ENCODE measurements at regions not wholly inside any gene's neighbourhood (a gene's known extent, or its start where the extent isn't known, plus 50 kb on each side); places are given as distances from the start of the nearest gene placed in this dataset.
"Not testable (repeated sequence)": the region's sequence is repeated elsewhere in the genome, so short reads cannot be mapped to it uniquely, and the experiment has no call there.

DNA sequence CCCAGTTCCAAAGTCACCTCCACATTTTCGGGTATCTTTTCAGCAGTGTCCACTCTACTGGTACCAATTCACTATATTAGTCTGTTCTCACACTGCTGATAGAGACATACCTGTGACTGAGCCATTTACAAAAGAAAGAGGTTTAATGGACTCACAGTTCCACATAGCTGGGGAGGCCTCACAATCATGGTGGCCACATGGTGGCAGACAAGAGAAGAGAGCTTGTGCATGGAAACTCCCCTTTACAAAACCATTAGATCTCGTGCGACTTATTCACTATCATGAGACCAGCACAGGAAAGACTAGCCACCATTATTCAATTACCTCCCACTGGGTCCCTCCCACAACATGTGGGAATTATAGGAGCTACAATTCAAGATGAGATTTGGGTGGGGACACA, 335.7 kb upstream of the SLC7A11 start:
- not testable (repeated sequence) for DNase-seq (ENCODE audit: low read depth in 2 of 3, low spot score in 1 of 3)

DNA sequence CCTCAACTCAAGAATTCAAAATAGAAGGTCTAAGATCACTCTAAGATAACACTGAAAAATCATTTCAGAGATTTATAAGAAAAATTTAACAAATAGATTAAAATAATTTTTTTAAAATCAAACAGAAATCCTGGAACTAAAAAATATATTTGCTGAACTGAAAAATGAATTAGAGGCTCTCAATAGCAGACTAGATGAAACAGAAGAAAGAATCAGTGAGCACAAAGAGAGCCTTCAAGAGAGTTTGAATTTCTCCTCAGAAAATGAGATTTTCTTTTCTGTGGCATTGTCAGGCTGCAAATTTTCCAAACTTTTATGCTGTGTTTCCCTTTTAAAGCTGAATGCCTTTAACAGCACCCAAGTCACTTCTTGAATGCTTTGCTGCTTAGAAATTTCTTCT, 335.0 kb upstream of the SLC7A11 start:
- no peak for DNase-seq (ENCODE audit: low read depth in 2 of 3, low spot score in 1 of 3)

DNA sequence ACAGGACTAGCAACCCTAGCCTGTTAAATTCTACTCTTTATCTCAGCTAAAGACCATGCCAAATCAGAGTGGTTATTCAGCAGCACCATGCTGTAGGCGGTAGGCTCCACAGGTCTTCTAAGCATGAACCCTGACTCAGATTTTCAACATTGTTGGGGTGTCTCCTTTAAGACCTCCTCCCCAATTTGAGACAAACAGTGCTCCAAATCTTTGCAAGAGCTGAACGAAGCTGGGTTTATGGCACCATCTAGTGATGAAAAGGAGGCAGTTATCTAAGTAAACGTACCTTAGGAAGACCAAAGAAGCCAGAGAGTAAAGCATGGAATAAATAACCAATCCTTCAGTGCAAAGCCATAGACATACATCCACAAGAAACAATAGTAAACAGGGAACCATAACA, 334.5 kb upstream of the SLC7A11 start:
- DNase-seq (ENCODE audit: low read depth in 2 of 3, low spot score in 1 of 3), result no peak

DNA sequence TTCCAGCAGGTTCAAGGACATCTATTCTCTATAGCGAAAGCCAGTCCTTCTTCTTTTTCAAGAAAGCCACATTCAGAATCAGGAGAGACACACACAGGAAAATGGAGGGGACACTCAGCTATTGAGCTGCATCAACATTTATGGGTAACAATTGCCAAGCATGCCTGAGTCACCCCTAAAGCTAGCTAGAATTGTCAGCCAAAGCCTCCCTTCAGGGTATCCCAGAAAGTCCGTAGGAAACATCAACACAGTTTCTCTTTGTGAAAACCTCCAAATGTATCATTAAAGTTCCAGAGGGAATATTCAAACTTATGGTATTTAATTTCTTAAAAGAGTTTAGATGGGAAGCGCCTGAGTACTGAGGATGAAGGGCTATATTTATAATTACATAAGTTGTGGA, 331.1 kb upstream of the SLC7A11 start:
- DNase-seq (ENCODE audit: low read depth in 2 of 3, low spot score in 1 of 3), result no peak

DNA sequence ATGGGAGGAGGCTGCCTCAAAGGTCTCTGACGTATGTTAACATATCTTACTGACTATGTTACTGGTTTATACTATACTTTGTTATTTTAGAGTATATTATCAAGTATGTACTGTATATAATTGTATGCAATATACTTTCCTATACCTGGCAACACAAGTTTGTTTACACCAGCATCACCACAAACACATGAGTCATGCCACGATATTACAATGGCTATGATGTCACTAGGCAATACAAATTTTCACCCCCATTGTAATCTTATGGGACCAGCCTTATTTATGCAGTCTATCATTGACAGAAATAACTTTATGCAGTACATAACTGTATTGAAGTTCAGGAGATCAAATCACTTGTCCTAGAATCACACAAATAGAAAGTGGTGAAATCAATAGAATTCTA, 329.9 kb upstream of the SLC7A11 start:
- DNase-seq (ENCODE audit: low read depth in 2 of 3, low spot score in 1 of 3), result no peak

DNA sequence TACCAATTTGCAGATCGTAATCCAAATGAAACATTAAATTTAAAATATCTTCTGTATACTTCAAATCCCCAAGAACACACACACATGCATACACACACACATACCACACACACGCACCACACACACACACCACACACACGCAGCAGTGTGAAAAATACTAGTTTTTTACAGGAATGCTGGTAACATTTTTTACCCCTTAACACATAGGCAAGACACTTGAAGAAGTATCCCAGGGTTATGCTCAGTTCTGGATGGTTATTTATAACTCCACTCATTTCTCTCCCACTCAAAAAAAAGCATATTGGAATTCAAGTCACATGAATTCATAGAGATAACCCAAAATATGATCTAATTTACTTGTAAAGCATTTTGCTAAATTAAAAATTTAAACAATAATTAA, 325.5 kb upstream of the SLC7A11 start:
- DNase-seq (ENCODE audit: low read depth in 2 of 3, low spot score in 1 of 3), result no peak

DNA sequence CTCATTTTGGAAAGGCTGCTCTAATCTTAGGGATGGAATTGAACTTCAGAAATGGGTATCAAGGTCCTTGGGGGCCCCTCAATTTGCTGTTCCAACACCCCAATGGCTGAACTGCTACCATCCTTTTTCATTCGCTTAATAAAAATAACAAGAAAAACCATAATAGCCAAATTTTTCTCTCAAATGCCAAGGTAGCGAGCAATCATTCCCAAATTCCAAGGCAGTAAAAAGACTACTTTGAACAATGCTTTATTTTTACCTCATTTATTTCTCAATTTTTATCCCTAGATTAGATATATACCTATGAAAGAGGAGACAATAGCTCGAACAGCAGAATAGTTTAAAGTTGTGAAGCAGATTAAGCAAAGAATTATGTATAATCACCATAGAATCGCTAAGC, 323.4 kb upstream of the SLC7A11 start:
- no peak for DNase-seq (ENCODE audit: low read depth in 2 of 3, low spot score in 1 of 3)

DNA sequence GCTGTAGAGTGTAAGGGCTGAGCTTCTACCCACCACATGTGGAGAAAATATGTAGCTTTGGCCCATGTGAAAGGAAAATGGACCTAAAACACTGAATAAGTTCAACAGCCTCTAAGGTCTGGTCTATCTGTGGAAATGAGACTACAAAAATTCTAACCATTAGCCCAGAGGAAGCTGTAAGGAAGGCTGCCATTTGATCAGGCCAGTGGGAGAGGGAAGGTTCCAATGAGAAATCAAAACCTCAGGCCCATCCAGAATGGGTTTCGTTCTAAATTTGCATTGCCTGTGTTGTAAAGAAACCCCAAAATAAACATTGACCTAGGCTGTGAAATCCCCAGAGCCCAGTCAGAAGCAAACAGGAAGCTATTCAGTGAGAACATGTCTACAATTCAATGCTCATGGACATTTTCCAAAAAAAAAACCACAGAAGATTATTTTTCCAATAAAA, 320.4 kb upstream of the SLC7A11 start:
- DNase-seq (ENCODE audit: low read depth in 2 of 3, low spot score in 1 of 3), result no peak

DNA sequence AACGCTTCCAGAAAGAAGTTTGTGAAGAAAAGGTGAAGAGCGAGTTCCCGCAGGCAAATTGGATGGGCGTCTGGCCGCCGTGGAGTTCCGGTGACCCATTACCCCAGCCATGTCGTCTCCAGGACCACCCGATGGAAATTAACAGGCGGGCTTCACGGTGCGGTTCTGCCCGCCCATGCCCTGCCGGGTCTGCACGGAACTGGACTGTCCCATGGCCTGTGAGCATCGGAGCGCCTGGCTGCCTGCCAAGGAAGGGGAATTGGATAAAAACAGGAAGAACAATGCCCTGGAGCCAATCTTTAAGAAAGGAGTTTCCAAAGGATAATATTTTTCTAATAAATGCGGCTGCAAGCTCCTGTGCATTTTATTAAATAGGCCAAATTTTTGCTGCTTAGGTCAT, 319.8 kb upstream of the SLC7A11 start:
- DNase-seq (ENCODE audit: low read depth in 2 of 3, low spot score in 1 of 3), result no peak

DNA sequence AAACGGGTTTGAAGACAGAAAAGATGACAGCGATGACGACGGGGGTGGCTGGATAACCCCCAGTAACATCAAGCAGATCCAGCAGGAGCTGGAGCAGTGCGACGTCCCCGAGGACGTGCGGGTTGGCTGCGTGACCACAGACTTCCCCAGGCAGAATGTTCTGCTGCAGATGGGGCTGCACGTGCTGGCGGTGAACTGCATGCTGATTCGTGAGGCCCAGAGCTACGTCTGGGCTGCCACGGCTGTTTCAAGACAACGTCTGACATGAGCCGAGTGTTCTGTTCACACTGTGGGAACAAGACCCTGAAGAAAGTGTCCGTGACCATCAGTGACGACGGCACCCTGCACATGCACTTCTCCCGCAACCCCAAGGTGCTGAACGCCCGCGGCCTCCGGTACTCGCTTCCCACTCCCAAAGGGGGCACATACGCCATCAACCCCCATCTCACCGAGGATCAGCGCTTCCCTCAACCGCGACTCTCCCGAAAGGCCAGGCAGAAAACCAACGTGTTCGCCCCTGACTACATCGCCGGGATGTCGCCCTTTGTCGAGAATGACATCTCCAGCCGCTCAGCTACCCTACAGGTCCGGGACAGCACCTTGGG, 319.2 kb upstream of the SLC7A11 start:
- no peak for DNase-seq (ENCODE audit: low read depth in 2 of 3, low spot score in 1 of 3)

DNA sequence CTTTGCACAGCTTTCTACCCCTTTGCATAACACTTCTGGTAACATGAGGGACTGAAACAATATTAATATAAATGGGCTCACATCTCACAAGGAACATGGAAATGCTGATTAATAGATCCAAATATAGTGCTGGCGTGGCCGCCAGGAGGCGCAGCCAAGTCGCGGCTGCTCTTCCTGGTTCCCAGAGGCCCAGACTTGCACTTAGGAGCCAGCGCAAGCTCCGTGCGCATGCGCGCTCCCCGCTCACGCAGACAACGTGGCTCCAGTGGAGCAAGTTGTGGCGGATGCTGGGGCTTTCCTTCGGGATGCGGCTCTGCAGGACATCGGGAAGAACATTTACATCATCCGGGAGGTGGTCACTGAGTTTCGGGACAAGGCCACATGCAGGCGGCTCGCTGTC, 318.3 kb upstream of the SLC7A11 start:
- DNase-seq (ENCODE audit: low read depth in 2 of 3, low spot score in 1 of 3), result no peak

DNA sequence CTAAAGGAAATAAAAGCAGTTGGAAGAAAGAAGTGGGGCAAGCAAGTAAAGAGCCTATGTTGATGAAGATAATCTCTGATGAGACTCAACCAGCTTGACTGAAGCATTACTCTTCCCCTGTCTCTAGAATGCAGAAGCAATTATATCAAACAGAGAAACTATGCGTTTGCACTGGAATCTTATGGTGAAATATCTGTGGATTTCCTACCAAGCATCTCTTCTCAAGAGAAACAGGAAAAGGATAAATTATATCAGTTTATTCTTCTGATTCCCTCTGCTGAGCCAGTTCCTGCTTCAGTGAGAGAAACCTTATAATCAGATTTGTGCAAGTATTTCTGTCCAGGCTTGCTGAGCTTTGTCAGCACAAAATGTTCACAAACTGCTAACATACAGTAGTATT, 316.7 kb upstream of the SLC7A11 start:
- no peak for DNase-seq (ENCODE audit: low read depth in 2 of 3, low spot score in 1 of 3)

DNA sequence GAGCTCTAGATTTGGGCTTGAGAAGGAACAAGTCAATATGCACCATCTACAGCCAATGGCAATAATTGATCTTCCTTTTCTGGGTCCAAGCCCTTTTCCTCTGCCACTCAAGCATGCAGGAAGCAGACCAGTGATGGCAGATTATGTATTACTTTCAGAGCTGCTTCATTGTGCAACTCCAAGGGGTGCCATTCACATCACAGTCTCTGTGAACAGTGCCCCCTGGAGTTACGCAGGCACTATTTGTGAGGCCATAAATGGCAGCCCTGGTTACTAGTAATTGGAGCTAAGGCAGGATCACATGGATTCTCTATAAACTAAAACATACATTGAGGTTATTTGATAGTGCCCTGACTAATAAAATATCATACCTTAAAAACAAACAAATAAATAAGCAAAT, 313.4 kb upstream of the SLC7A11 start:
- no peak for DNase-seq (ENCODE audit: low read depth in 2 of 3, low spot score in 1 of 3)

DNA sequence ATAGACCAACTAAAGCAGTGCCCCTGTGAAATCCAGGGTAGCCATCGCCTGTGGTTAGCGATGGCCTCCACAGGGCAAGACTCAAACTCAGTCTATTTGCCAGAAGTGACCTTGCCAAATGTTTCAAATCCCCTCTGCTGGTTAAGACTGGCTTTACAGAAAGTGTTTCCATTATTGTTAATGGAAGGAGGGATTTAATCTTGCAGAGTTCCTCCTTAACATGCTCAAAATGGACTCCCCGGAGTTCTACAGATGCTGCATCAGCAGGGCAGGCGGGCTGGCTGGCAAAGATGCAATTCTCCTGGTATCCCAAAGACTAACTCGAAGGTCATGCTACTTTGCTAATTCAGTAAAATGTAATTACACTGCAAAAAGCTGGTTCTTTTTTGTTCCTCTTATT, 313.0 kb upstream of the SLC7A11 start:
- no peak for DNase-seq (ENCODE audit: low read depth in 2 of 3, low spot score in 1 of 3)

DNA sequence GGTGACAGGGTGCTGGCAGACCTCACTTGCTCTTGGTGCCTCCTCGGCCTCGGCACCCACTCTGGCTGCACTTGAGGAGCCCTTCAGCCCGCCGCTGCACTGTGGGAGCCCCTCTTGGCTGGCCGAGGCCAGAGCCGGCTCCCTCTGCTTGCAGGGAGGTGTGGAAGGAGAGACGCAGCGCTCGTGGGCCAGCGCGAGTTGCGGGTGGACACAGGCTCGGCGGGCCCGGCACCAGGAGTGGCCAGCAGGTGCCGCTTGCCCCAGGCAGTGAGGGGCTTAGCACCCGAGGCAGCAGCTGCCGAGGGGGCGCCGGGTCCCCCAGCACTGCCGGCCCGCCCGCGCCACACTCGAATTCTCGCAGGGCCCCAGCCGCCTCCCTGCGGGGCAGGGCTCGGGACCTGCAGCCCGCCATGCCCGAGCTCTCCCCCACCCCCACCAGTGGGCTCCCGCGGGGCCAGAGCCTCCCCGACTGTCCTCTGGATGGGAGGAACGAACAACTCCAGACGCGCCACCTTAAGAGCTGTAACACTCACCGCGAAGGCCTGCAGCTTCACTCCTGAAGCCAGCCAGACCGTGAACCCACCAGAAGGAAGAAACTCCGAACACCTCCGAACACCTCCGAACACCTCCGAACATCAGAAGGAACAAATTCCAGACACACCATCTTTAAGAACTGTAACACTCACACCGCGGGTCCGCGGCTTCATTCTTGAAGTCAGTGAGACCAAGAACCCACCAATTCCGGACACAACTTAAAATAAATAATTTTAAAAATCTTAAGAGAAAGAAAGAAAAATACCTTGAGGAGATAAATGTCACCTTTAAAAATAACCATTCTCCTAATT, 311.1 kb upstream of the SLC7A11 start:
- no peak for DNase-seq (ENCODE audit: low read depth in 2 of 3, low spot score in 1 of 3)

DNA sequence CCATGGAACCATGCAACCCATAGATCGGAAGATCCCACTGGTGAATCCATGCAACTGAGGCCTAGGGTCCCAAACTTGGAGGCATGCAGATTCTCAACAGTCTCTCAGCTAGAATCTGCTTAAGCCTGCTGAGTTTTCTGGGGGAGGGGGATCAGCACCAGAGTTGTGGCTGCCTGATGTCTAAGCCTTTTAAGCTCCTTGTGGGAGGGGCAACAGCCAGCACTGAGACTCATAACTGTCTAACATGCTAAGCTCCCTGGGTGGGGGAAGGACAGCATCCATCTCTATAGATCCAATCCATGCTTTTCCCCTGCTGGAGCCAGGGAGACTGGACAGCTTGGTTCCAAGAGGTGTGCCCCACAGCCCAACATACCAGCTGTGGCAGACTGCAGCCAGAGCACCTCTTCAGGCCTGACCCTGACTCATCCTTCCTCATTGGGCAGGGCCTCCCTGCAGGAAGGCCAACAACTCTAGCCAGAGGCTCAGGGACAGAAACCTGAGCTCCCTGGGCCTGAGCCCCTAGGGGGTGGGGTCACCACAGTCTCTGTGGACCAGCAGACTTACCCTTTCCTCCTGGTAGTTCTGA, 300.1 kb upstream of the SLC7A11 start:
- no peak for DNase-seq (ENCODE audit: low read depth in 2 of 3, low spot score in 1 of 3)

DNA sequence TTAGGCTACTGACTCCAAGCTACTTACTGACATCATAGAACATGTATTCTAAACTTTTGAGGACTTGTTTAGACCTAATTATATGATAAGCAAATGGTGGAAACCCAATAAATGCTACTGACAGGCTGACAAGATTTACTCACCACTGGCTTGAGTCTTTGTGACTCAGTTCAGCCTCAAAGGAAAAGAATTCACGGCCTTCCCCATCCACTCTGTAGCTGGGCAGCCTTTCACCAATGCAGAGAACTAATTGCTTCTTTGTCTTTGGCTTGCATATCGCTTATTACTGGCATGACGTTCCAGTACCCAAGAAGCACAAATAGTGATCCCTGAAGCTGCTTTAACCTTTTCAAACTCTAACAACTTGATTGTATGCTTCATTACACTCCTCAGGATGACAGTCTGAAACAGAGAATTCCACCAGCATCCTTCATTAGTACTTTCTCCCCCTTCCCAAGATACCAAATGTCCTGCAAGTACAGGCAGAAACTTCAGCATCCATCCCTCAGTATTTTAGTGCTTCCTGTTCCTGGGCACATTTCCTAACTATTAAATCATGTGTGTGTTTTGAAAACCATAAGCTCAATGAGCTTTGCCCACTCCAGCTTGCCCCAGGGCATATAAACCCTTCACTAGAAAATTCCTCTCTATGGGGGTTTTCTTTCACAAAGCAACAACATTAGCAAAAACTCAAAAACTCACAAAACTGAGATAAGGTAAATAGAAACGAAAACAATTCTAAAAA, 298.1 kb upstream of the SLC7A11 start:
- DNase-seq (ENCODE audit: low read depth in 2 of 3, low spot score in 1 of 3), result no peak

DNA sequence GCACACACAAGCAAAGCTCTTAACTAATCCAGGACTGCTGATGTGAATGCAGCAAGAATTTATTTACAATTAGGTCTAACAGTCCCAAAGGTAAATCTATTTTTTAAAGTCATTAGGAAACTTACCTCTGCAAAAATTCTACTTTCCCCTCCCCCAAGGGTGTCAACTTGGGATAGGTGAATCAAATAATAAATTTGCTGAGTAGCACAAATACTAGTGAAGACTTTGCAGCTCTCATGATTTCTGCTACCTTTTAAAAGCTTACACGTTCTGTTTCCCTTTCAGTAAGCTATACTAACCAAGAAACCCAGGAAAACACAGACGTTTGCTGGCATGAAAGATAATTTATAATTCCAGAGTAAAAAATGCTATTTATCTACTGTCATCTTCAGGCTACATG, 296.6 kb upstream of the SLC7A11 start:
- DNase-seq (ENCODE audit: low read depth in 2 of 3, low spot score in 1 of 3), result no peak

DNA sequence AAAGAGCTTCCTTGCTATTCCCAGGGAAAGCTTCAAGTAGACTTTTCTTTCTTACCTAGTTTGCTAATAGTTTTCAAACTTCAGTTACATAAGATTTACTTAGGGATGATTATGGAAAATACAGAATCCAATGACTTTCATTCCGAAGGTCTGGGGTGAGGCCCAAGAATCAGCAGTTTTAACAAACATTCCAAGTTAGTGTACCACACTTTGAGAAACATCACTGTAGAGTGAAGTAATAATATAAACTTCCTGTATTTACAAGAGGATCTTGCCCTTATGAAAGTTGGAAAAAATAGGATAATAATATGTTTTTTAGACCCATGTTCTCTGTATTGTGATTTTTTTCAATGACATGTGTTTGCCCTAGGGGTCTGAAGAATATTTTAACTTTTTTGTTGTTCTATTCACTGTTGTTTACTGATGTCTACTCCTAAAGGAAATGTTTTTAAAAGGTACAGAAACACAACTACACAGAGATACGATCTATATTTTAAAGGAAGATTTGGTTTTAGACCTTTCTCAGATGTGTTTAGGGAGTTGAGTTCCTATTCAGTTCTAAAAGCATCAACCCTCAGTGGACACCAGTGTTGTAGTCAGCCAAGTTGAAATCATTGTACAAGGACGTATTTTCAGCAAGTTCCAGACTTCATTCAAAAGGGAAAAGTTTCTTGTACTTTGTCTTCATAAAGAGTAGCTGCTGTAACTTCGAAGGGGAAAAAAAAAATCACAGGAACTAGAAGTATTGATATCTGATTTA, 295.8 kb upstream of the SLC7A11 start:
- no peak for DNase-seq (ENCODE audit: low read depth in 2 of 3, low spot score in 1 of 3)

DNA sequence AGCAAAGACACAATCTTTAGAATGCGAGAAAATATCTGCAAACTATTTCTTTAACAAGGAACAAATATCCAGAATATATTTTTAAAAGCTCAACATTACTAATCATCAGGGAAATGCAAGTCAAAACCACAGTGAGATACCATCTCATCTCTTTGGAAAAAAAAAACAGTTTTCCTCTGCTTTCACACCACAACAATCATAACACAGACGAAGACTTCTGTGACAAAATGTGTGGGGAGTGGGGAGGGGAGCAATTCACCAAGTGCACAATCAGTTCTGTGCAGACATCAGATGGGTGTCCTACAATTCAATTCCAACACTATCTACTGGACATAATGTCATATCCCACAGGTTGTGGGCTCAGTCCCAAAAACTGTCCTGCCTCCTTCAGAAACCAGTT, 293.2 kb upstream of the SLC7A11 start:
- DNase-seq (ENCODE audit: low read depth in 2 of 3, low spot score in 1 of 3), result no peak

DNA sequence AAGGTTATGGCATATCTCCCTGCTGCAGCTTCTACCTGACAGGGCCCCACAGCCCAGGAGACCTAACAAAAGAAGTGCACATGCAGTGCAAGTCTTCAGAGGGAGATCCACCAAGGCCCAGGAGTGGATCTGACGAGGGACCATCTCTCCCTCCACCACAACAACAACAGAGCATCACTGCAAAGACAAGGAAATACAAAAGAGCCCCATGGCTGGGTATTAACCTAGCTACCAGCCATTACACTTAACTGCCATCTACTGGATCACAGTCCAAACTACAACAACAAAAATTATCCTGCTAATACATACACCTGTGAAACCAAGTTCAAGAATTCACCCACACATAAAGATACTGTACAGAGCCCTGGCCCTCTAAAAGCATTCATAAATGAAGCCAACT, 280.2 kb upstream of the SLC7A11 start:
- DNase-seq (ENCODE audit: low read depth in 2 of 3, low spot score in 1 of 3), result no peak

Data from stimulated activated CD4-positive, alpha-beta T cell treated with anti-CD3 and anti-CD28 coated beads, Interleukin-12 subunit alpha, Interleukin-12 subunit beta, amount 100 ng/mL, for 48 hours (primary cell).